HEK293T (cell line): ENCODE measurements at regions not wholly inside any gene's neighbourhood (a gene's known extent, or its start where the extent isn't known, plus 50 kb on each side); places are given as distances from the start of the nearest gene placed in this dataset.

Experiments
- ARNT ChIP-seq: fragments of 450-650 bp; IDR thresholded peaks from 2 replicates; pipeline ENCODE4 v1.6.1; 2017; ENCODE audit warnings: mild to moderate bottlenecking
- BHLHE40 ChIP-seq: fragments of 450-650 bp; IDR thresholded peaks from 2 replicates; pipeline ENCODE4 v1.6.1; 2016; ENCODE audit warnings: mild to moderate bottlenecking, moderate library complexity, borderline replicate concordance
- CTBP1 ChIP-seq: fragments of 450-650 bp; IDR thresholded peaks from 2 replicates; pipeline ENCODE4 v1.6.1; 2016; ENCODE audit warnings: borderline replicate concordance
- FOXA1 ChIP-seq: fragments of 450-650 bp; IDR thresholded peaks from 2 replicates; pipeline ENCODE4 v1.6.1; 2016; ENCODE audit warnings: mild to moderate bottlenecking
- FOXK2 ChIP-seq: fragments of 450-650 bp; IDR thresholded peaks from 2 replicates; pipeline ENCODE4 v1.6.1; 2016; ENCODE audit warnings: mild to moderate bottlenecking
- SP1 ChIP-seq: fragments of 450-650 bp; IDR thresholded peaks from 2 replicates; pipeline ENCODE4 v1.6.1; 2017
- SUZ12 ChIP-seq: fragments of 450-650 bp; IDR thresholded peaks from 2 replicates; pipeline ENCODE4 v1.6.1; 2016; ENCODE audit warnings: mild to moderate bottlenecking
- TARDBP ChIP-seq: fragments of 450-650 bp; IDR thresholded peaks from 2 replicates; pipeline ENCODE4 v1.6.1; 2016

DNA sequence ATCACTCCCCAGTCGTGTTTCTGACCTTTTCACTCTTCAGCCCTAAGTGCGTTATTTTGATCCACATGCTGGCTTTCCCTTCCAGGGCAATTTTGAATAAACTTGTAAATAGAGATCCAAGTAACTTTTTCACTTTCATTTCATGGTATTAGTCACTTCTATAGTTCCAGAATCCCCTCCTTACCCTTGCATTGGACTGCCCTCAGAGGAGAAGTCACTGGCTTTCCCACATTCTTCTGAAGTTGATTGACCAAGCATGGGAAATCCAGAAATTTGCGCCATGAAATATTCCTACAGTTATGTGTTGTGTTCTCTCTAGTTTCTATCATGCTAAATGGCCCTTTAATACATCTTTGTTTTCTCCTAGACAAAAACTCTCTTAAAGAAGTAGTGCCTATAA, 177.3 kb upstream of the GORAB start:
- TF ChIP-seq FOXA1, result no peak
- no peak for TF ChIP-seq TARDBP
- TF ChIP-seq SP1, result no peak
- TF ChIP-seq SUZ12, result no peak
- TF ChIP-seq FOXK2, result no peak
- no peak for TF ChIP-seq CTBP1
- no peak for TF ChIP-seq BHLHE40
- no peak for TF ChIP-seq ARNT
